ENCODE measurements at regions not wholly inside any gene's neighbourhood (a gene's known extent, or its start where the extent isn't known, plus 50 kb on each side); places are given as distances from the start of the nearest gene placed in this dataset.
"Not testable (repeated sequence)": the region's sequence is repeated elsewhere in the genome, so short reads cannot be mapped to it uniquely, and the experiment has no call there.

GRCh38 chr5:118466418-118466817 lies 521.9 kb downstream of the DTWD2 start:
- DNase-seq = no peak

- not testable (repeated sequence) for DNase-seq
Observed at GRCh38 chr5:118462276-118462675, 526.1 kb downstream of the DTWD2 start.

GRCh38 chr5:118461436-118461835 lies 526.9 kb downstream of the DTWD2 start:
- no peak for DNase-seq

- DNase-seq = no peak
Observed at GRCh38 chr5:118459490-118459889, 528.9 kb downstream of the DTWD2 start.

GRCh38 chr5:118456085-118456484 lies 532.3 kb downstream of the DTWD2 start:
- DNase-seq = no peak

- no peak for DNase-seq
Observed at GRCh38 chr5:118451697-118452247, 536.6 kb downstream of the DTWD2 start.

GRCh38 chr5:118450554-118451332 lies 537.6 kb downstream of the DTWD2 start:
- DNase-seq = no peak

GRCh38 chr5:118447350-118447749 lies 541.0 kb downstream of the DTWD2 start:
- no peak for DNase-seq

- DNase-seq = no peak
Observed at GRCh38 chr5:118441956-118442355, 546.4 kb downstream of the DTWD2 start.

- DNase-seq = no peak
Observed at GRCh38 chr5:118441034-118441433, 547.3 kb downstream of the DTWD2 start.

- DNase-seq = no peak
Observed at GRCh38 chr5:118440496-118440895, 547.9 kb downstream of the DTWD2 start.

- no peak for DNase-seq
Observed at GRCh38 chr5:118439831-118440230, 548.5 kb downstream of the DTWD2 start.

GRCh38 chr5:118435131-118435530 lies 553.2 kb downstream of the DTWD2 start:
- no peak for DNase-seq

GRCh38 chr5:118434522-118434921 lies 553.8 kb downstream of the DTWD2 start:
- DNase-seq = no peak

GRCh38 chr5:118430076-118430475 lies 558.3 kb downstream of the DTWD2 start:
- no peak for DNase-seq

GRCh38 chr5:118407958-118408357 lies 580.4 kb downstream of the DTWD2 start:
- DNase-seq = no peak

- no peak for DNase-seq
Observed at GRCh38 chr5:118405650-118406061, 582.7 kb downstream of the DTWD2 start.

- DNase-seq = no peak
Observed at GRCh38 chr5:118397236-118397635, 591.1 kb downstream of the DTWD2 start.

GRCh38 chr5:118392491-118392890 lies 595.9 kb downstream of the DTWD2 start:
- no peak for DNase-seq

GRCh38 chr5:118382931-118383330 lies 605.4 kb downstream of the DTWD2 start:
- not testable (repeated sequence) for DNase-seq

- DNase-seq = no peak
Observed at GRCh38 chr5:118379470-118379869, 608.9 kb downstream of the DTWD2 start.

GRCh38 chr5:118378959-118379358 lies 609.4 kb downstream of the DTWD2 start:
- DNase-seq = no peak

- DNase-seq = no peak
Observed at GRCh38 chr5:118377420-118377819, 610.9 kb downstream of the DTWD2 start.

- DNase-seq = no peak
Observed at GRCh38 chr5:118371973-118372831, 616.1 kb downstream of the DTWD2 start.

Measured in activated effector memory CD4-positive, alpha-beta T cell treated with anti-CD3 and anti-CD28 coated beads, Interleukin-2, amount 50 U/mL, for 16 hours (primary cell).